IMR-90 (cell line): ENCODE measurements at regions not wholly inside any gene's neighbourhood (a gene's known extent, or its start where the extent isn't known, plus 50 kb on each side); places are given as distances from the start of the nearest gene placed in this dataset.

ENCODE experiments used
- ATAC-seq: fragments of 200-7000 bp; cut with Tn5 transposase; 2 replicates; pipeline ENCODE4 v1.9.1; 2020; ENCODE audit warnings: low read depth, mild to moderate bottlenecking, moderate library complexity
- BruUV-seq: library from RNA; stranded (reverse); fragments of 400-500 nt; replicated peaks from 2 replicates; lab custom pipeline; 2021; lab: Mats Ljungman, UMichigan
- CTCF ChIA-PET: fragments of 300-600 bp; formaldehyde crosslinking; extraction: SDS; loops from one replicate; lab custom pipeline; 2021; ENCODE audit warnings: antibody characterized with exemption; lab: Yijun Ruan, JAX
- POLR2A ChIA-PET: fragments of 300-600 bp; sonication (Branson Sonifier 250); formaldehyde crosslinking; loops from one replicate; lab custom pipeline; 2022; ENCODE audit warnings: antibody characterized with exemption; ENCODE audit not compliant: unreplicated experiment; lab: Charles Lee
- DNase-seq: peaks from one replicate; pipeline ENCODE4 v3.0.0; 2013
- H2AFZ ChIP-seq: replicated peaks from 2 replicates; pipeline ENCODE3; 2013; ENCODE audit warnings: low read length, mild to moderate bottlenecking; ENCODE audit not compliant: poor library complexity
- H2AK5ac ChIP-seq: 2 replicates; pipeline ENCODE4 v1.6.1; 2013; ENCODE audit warnings: low read depth, low read length, inconsistent platforms
- H2AK9ac ChIP-seq: replicated peaks from 2 replicates; pipeline ENCODE3; 2013; ENCODE audit warnings: mild to moderate bottlenecking, low read depth, low read length, moderate library complexity; ENCODE audit not compliant: poor library complexity
- H2BK120ac ChIP-seq: 2 replicates; pipeline ENCODE4 v1.6.1; 2013; ENCODE audit warnings: low read depth, low read length, inconsistent platforms
- H2BK15ac ChIP-seq: 3 replicates; pipeline ENCODE4 v1.6.1; 2013; ENCODE audit warnings: low read depth, low read length, inconsistent platforms
- H2BK20ac ChIP-seq: 2 replicates; pipeline ENCODE4 v1.6.1; 2013; ENCODE audit warnings: low read depth, mild to moderate bottlenecking, inconsistent platforms, low read length, moderate library complexity
- H2BK5ac ChIP-seq: 2 replicates; pipeline ENCODE4 v1.6.1; 2013; ENCODE audit warnings: mild to moderate bottlenecking, low read depth, low read length, inconsistent platforms; ENCODE audit not compliant: poor library complexity, severe bottlenecking
- H3K14ac ChIP-seq: replicated peaks from 2 replicates; pipeline ENCODE4 v1.6.1; 2013; ENCODE audit warnings: low read depth, low read length, inconsistent platforms
- H3K18ac ChIP-seq: 2 replicates; pipeline ENCODE4 v1.6.1; 2013; ENCODE audit warnings: low read depth, low read length, control low read depth
- H3K23ac ChIP-seq: 2 replicates; pipeline ENCODE4 v1.6.1; 2013; ENCODE audit warnings: low read depth, low read length, inconsistent platforms
- H3K27ac ChIP-seq: 2 replicates; pipeline ENCODE4 v1.5.1; 2013; ENCODE audit warnings: mild to moderate bottlenecking, control low read depth, low read length; ENCODE audit not compliant: insufficient read depth
- H3K27me3 ChIP-seq: 2 replicates; pipeline ENCODE4 v1.6.1; 2013; ENCODE audit warnings: low read length; ENCODE audit not compliant: control insufficient read depth, insufficient read depth
- H3K36me3 ChIP-seq: 2 replicates; pipeline ENCODE4 v1.6.1; 2013; ENCODE audit warnings: low read length, mixed read lengths; ENCODE audit not compliant: control insufficient read depth, insufficient read depth
- H3K4ac ChIP-seq: 2 replicates; pipeline ENCODE4 v1.6.1; 2013; ENCODE audit warnings: low read depth, low read length, inconsistent platforms
- H3K4me1 ChIP-seq: 2 replicates; pipeline ENCODE4 v1.6.1; 2013; ENCODE audit warnings: low read length, mixed read lengths; ENCODE audit not compliant: control insufficient read depth, insufficient read depth
- H3K4me2 ChIP-seq: 2 replicates; pipeline ENCODE4 v1.6.1; 2013; ENCODE audit warnings: low read depth, mild to moderate bottlenecking, control low read depth, low read length, moderate library complexity
- H3K4me3 ChIP-seq: 2 replicates; pipeline ENCODE4 v1.5.1; 2013; ENCODE audit warnings: low read depth, mild to moderate bottlenecking, control low read depth, low read length, moderate library complexity; ENCODE audit not compliant: insufficient read depth
- H3K56ac ChIP-seq: 2 replicates; pipeline ENCODE4 v1.6.1; 2013; ENCODE audit warnings: low read length, inconsistent platforms; ENCODE audit not compliant: insufficient read depth; ENCODE audit errors: extremely low read depth
- H3K79me1 ChIP-seq, 2 experiments: 2 replicates each; pipeline ENCODE4 v1.6.1; 2013; ENCODE audit warnings: low read length in 2 of 2, inconsistent platforms in 1 of 2, low read depth in 1 of 2
- H3K9ac ChIP-seq: 2 replicates; pipeline ENCODE4 v1.6.1; 2013; ENCODE audit warnings: low read depth, low read length, control low read depth
- H3K9me1 ChIP-seq: 2 replicates; pipeline ENCODE4 v1.6.1; 2013; ENCODE audit warnings: low read length, inconsistent platforms; ENCODE audit not compliant: insufficient read depth
- H3K9me3 ChIP-seq: 2 replicates; pipeline ENCODE4 v1.6.1; 2013; ENCODE audit warnings: low read length; ENCODE audit not compliant: control insufficient read depth, insufficient read depth
- H4K20me1 ChIP-seq: 2 replicates; pipeline ENCODE4 v1.6.1; 2013; ENCODE audit warnings: low read length, inconsistent platforms; ENCODE audit not compliant: insufficient read depth
- H4K5ac ChIP-seq: 2 replicates; pipeline ENCODE4 v1.6.1; 2013; ENCODE audit warnings: mild to moderate bottlenecking, low read depth, low read length, control low read depth
- H4K8ac ChIP-seq, 2 experiments: 2 replicates each; pipeline ENCODE4 v1.6.1; 2013; ENCODE audit warnings: low read depth in 2 of 2, low read length in 2 of 2, control low read depth in 1 of 2, inconsistent platforms in 1 of 2
- H4K91ac ChIP-seq: 2 replicates; pipeline ENCODE4 v1.6.1; 2013; ENCODE audit warnings: low read depth, low read length, inconsistent platforms; ENCODE audit not compliant: insufficient read depth
- CEBPB ChIP-seq: IDR thresholded peaks from 2 replicates; pipeline ENCODE4 v1.6.1; 2012; ENCODE audit warnings: low read depth, low read length, improper control_type of control experiment
- CHD1 ChIP-seq: IDR thresholded peaks from 2 replicates; pipeline ENCODE4 v1.6.1; 2012; ENCODE audit warnings: low read depth, low read length, improper control_type of control experiment
- FOS ChIP-seq: fragments of 150-350 bp; IDR thresholded peaks from 2 replicates; pipeline ENCODE4 v1.6.1; 2016; ENCODE audit warnings: low read depth, low read length
- MAZ ChIP-seq: IDR thresholded peaks from 2 replicates; pipeline ENCODE4 v1.6.1; 2012; ENCODE audit warnings: low read depth, mild to moderate bottlenecking, low read length, improper control_type of control experiment, moderate library complexity, borderline replicate concordance
- MXI1 ChIP-seq: IDR thresholded peaks from 2 replicates; pipeline ENCODE4 v1.6.1; 2012; ENCODE audit warnings: low read depth, mild to moderate bottlenecking, low read length, moderate library complexity, borderline replicate concordance
- NFE2L2 ChIP-seq: fragments of 150-350 bp; IDR thresholded peaks from 2 replicates; pipeline ENCODE4 v1.6.1; 2016; ENCODE audit warnings: low read depth, mild to moderate bottlenecking, low read length
- POLR2A ChIP-seq: IDR thresholded peaks from 2 replicates; pipeline ENCODE4 v1.6.1; 2012; ENCODE audit warnings: mild to moderate bottlenecking, low read depth, low read length
- WGBS, 2 experiments: methylation state at CpG; one replicate each; pipeline versions ENCODE4 v1.1.5 to v1.1.7; 2013; ENCODE audit warnings: missing lambda C conversion rate in 2 of 2; ENCODE audit not compliant: insufficient read length in 1 of 2; ENCODE audit errors: extremely low coverage in 2 of 2; 5-methylcytosine and 5-hydroxymethylcytosine counted together
- dilution Hi-C: fragments of 300-500 bp; cut with HindIII; formaldehyde crosslinking; loops from one replicate; pipeline ENCODE4 v1.14.3; 2018; ENCODE audit warnings: low sequenced_read_pairs; ENCODE audit not compliant: unreplicated experiment
- in situ Hi-C: fragments of 300-500 bp; cut with MboI; formaldehyde crosslinking; loops from 3 replicates; pipeline ENCODE4 v1.14.3; 2019; ENCODE audit warnings: low sequenced_read_pairs, inconsistent platforms, mixed read lengths
- intact Hi-C: fragments of 100-400 bp; cut with micrococcal nuclease; formaldehyde crosslinking; loops from 2 replicates; pipeline ENCODE4 v1.10.0; 2022

DNA sequence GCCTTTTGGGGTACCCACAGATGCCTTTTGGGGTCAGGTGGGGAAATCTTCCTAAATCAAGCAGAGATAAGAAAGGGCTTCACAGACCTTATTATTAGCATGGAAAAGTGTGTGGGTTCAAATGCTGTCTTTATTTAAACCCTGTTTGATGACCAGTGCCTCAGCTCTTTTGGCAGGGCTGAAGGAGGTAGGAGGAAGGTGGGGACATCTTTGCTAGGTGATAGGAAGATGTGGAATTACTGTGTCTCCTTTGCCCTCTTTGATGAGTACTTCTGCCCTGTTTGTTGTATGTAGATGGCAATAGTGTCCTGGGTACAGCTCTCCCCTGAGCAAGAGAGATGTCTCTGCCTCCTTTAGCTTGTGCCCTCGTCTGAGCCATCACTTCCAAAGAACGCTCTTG lies 333.3 kb upstream of the ROPN1 start:
- H3K9ac ChIP-seq, result no peak overlapping the region

More for the DNA sequence above, 333.3 kb upstream of the ROPN1 start:
- Histone ChIP-seq H4K91ac (no peak overlapping the region), H3K4me3 (no peak overlapping the region), H3K27ac (no peak overlapping the region), H3K9me3 (no peaks in the 10 kb centered on the region), H2AFZ (no peak overlapping the region), H4K8ac (no peak overlapping the region), H3K79me1 (no peaks in the 10 kb centered on the region), H2BK120ac (no peak overlapping the region), H4K20me1 (no peaks in the 10 kb centered on the region), H3K18ac (no peak overlapping the region), H2AK9ac (no peak overlapping the region), H3K9me1 (no peaks in the 10 kb centered on the region), H3K23ac (no peak overlapping the region), H3K14ac (no peak overlapping the region), H3K4me1 (no peaks in the 10 kb centered on the region; the same call in 1 of the 2 replicates), H3K27me3 (peaks cover 16% of the 10 kb centered on the region), H2BK20ac (no peak overlapping the region), H4K5ac (no peak overlapping the region), H3K56ac (no peak overlapping the region), H2BK15ac (no peak overlapping the region), H3K4ac (no peak overlapping the region), H3K4me2 (no peak overlapping the region), H2BK5ac (no peak overlapping the region), H2AK5ac (no peak overlapping the region), H3K36me3 (no peaks in the 10 kb centered on the region; the same call in 1 of the 2 replicates)
- intact Hi-C loops (no loop called here), dilution Hi-C loops (no loop called here), in situ Hi-C loops (no loop called here)
- TF ChIP-seq FOS (no peak), POLR2A (no peak), CEBPB (no peak), CHD1 (no peak), NFE2L2 (no peak), MAZ (no peak), MXI1 (no peak)
- no peak for ATAC-seq
- no TSS peak for BruUV-seq
- CTCF ChIA-PET, result interaction anchor here (1.1 kb wide), 1 partner anchor 143 kb away, joined by 4 read pairs; no protein-coding TSS in a partner anchor
- WGBS, 2 experiments, result no CpG with 5 or more reads among the region's 2 CpGs
- DNase-seq, result no peak
- POLR2A ChIA-PET, result no interaction called here
